ENCODE measurements at regions not wholly inside any gene's neighbourhood (a gene's known extent, or its start where the extent isn't known, plus 50 kb on each side); places are given as distances from the start of the nearest gene placed in this dataset.

GRCh38 chr3:8276506-8276905 is 225.1 kb upstream of the LMCD1 start:
- 81 to 84% methylated on average over 2 of the region's 2 CpGs for WGBS, 2 donors
- Histone ChIP-seq H3K27ac (no peak overlapping the region), H3K36me3 (no peaks in the 10 kb centered on the region), H3K4me3 (no peak overlapping the region), H3K27me3 (no peaks in the 10 kb centered on the region), H3K9me3 (no peaks in the 10 kb centered on the region), H3K4me1 (no peaks in the 10 kb centered on the region)
- no peak for TF ChIP-seq POLR2A (IDR thresholded peaks at IDR 0.05)
- no peak for TF ChIP-seq CTCF (IDR thresholded peaks at IDR 0.05)
- no peak for DNase-seq
- intact Hi-C loops (cut with DNase I), result no loop called here

- Histone ChIP-seq H3K27ac (no peak overlapping the region), H3K4me1 (no peaks in the 10 kb centered on the region), H3K9me3 (no peaks in the 10 kb centered on the region), H3K36me3 (no peaks in the 10 kb centered on the region), H3K27me3 (no peaks in the 10 kb centered on the region), H3K4me3 (no peak overlapping the region)
- WGBS, 2 donors, result 73 to 75% methylated on average over 7 of the region's 7 CpGs
- intact Hi-C loops (cut with DNase I), result no loop called here
- no peak for DNase-seq
- TF ChIP-seq POLR2A (IDR thresholded peaks at IDR 0.05) (no peak), CTCF (IDR thresholded peaks at IDR 0.05) (no peak)
Observed at GRCh38 chr3:8278448-8278847, 223.2 kb upstream of the LMCD1 start.

DNA sequence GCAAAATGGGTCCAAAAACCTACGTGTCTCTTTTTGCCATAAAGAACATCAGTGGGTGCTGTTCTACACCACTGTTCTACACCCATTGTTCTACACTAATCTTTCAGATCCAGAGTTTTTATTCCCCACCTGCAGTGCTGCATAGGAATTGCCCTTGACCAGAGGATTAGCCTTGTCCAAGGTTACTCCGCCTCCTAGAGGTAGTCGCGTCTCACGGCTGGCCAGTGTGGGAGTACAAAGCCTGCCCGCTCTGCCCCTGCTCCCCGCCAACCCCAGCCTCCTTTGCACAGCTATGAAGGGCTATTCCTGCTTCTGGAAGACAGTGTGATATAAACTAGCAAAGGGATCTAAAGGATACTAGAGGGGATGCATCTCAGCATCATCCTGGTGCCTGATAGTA is 222.1 kb upstream of the LMCD1 start:
- 94 to 97% methylated on average over 3 of the region's 7 CpGs for WGBS, 2 donors
- TF ChIP-seq CTCF (IDR thresholded peaks at IDR 0.05), result no peak
- no peak for TF ChIP-seq POLR2A (IDR thresholded peaks at IDR 0.05)
- no peak for DNase-seq
- H3K4me1 ChIP-seq, result no peaks in the 10 kb centered on the region
- H3K27ac ChIP-seq, result no peak overlapping the region
- H3K36me3 ChIP-seq, result no peaks in the 10 kb centered on the region
- H3K27me3 ChIP-seq, result no peaks in the 10 kb centered on the region
- intact Hi-C loops (cut with DNase I), result no loop called here
- H3K4me3 ChIP-seq, result no peak overlapping the region
- no peaks in the 10 kb centered on the region for H3K9me3 ChIP-seq

DNA sequence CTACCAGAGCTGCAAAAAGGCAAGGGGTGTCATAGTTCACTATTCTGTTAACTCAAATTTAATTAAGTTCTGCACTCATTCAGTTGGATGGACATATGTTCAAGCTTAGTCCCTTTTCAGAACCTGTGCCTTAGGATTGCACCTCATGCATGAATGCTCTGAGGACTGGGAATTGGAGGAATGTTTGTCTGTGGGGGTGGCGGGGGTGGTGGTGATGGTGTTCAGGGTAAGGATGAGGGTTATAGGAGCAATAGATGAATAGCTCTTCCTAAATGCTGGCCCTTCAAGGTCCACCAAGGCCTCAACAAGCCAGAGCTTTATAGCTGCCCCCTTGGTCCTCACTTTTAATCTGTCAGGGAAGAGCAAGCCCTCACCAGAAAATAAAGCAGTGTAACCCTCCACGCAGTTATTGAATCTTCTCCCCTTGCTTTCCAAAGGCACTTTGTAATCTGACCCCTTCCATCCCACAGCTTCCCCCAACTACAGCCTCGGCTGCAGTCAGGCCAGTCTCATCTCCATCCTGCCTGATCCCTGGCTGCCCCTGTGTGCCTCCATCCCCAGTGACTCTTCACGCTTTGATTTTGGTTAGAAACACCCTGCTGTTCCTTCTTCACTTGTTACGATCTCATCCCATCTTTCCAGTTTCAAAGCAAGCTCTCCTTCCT is 221.6 kb upstream of the LMCD1 start:
- 52 to 68% methylated on average over 4 to 5 of the region's 5 CpGs for WGBS, 2 donors
- intact Hi-C loops (cut with DNase I), result no loop called here

More for the DNA sequence above, 221.6 kb upstream of the LMCD1 start:
- no peaks in the 10 kb centered on the region for H3K4me1 ChIP-seq
- no peak for TF ChIP-seq POLR2A (IDR thresholded peaks at IDR 0.05)
- no peak for TF ChIP-seq CTCF (IDR thresholded peaks at IDR 0.05)
- H3K36me3 ChIP-seq, result no peaks in the 10 kb centered on the region
- H3K27me3 ChIP-seq, result no peaks in the 10 kb centered on the region
- no peak overlapping the region for H3K27ac ChIP-seq
- DNase-seq, result no peak
- no peaks in the 10 kb centered on the region for H3K9me3 ChIP-seq
- H3K4me3 ChIP-seq, result no peak overlapping the region
